Right lung (tissue), 2 donors: ENCODE measurements at regions not wholly inside any gene's neighbourhood (a gene's known extent, or its start where the extent isn't known, plus 50 kb on each side); places are given as distances from the start of the nearest gene placed in this dataset.
"Not testable (repeated sequence)": the region's sequence is repeated elsewhere in the genome, so short reads cannot be mapped to it uniquely, and the experiment has no call there.

Source experiments
- DNase-seq, 2 donors: peaks; one replicate each; pipeline ENCODE4 v3.0.0-alpha.2; 2013

GRCh38 chr2:216775043-216775453, 79.7 kb upstream of the IGFBP5 start:
- DNase-seq, result no peak

DNA sequence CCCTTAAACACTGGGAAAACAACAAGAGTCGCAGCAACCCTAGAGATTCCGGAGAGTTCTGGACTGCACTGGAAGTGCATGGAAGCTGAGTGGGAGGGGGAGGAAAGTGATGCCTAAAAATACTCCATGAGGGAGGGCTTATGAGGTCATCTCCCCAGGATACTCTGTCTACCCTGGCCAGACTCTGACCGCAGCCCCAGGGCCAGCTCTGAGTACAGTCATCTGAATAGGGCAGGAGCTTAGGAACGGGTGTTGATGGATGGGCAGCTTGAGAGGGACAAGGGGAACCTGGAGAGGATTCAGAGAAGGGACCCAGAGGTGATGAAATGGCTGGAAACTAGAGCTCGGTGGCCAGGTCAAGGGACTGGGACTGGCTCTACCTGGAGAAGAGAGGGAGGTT, 79.3 kb upstream of the IGFBP5 start:
- no peak for DNase-seq

DNA sequence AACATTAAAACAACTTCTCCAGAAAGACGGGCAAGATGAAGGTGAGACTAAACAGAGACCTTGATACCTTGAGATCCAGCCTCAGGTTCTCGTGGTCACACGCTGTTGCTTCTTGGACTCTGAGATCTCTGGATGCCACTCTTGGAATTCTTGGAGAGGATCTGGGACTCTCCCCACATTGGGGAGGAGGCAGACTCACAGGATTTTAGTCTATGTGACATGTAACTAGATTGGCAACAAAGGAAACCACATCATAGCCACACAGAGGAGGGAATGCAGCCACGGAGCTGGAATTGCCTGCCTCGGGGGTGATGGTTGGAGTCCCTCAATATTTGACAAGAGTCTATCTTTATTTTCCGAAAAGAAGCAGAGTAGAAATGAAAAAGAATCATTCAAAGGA, 78.8 kb upstream of the IGFBP5 start:
- DNase-seq, result no peak

GRCh38 chr2:216773072-216773471, 77.7 kb upstream of the IGFBP5 start:
- no peak for DNase-seq

DNA sequence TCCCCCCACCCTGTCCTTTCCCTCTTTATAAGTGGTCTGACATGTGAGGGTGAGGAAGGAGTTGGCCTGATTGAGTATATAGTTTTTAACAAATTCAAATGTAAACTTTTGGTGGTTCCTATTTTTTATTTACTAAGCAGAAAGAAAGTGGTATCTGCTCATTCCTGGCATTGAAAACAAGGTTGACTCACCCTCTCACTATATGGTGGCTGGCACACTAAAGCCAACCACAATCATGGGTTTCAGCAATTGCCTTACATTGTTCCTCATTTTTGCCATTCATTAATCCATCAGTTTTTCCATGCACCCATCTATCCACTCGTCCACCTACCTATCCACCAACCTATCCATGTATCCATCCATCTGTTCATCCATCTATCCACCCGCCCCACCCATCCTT, 75.4 kb upstream of the IGFBP5 start:
- DNase-seq, result no peak

DNA sequence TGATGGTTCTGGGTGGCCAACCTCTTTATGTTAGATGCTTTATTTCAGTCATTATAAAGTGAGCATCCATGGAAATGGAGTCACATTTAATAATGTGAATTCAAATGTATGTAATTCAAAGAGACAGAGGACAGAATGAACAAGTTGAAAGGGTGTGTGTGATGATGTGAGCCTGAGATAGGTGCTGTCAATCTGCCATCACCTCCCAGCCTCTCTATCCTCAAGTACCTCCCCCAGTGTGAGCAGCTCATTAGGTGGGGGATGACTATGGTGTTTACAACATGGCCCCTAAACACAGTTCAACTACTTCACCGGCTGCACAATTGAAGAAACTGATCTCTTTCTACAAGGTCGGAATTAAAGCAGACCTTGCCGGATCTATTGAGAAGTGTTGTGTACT, 74.7 kb upstream of the IGFBP5 start:
- DNase-seq, result no peak

GRCh38 chr2:216769626-216770025, 74.3 kb upstream of the IGFBP5 start:
- no peak for DNase-seq

DNA sequence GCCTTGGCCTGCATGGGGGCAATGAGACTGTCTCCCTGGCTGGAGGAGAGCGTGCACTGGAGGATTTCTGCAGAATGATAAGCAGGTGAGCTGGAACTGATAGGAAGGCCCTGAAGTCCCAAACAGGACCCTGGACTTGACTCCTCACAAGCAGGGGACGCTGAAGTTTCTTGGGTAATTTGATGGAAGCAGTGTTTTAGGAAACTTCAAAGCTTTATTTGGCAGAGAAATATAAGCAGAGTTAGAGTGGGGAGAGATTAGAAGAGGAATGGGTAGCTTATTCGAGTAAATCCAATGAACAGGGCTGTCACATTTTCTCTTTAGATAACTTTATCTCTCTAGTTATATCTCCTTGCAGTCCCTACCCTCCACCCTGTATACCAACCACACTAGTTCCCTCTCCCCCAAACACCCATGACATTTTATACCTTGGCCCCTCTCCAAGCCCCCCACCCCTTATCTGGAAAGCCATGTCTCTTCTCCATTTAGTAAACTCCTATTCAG, 73.6 kb upstream of the IGFBP5 start:
- DNase-seq, result no peak

GRCh38 chr2:216765761-216766262, 70.5 kb upstream of the IGFBP5 start:
- peak in 1 of 2 donors; percentile 19 for DNase-seq

GRCh38 chr2:216763396-216763795, 68.0 kb upstream of the IGFBP5 start:
- no peak for DNase-seq

- DNase-seq, result no peak
These were observed 66.5 kb upstream of the IGFBP5 start for GRCh38 chr2:216761809-216762208.

DNA sequence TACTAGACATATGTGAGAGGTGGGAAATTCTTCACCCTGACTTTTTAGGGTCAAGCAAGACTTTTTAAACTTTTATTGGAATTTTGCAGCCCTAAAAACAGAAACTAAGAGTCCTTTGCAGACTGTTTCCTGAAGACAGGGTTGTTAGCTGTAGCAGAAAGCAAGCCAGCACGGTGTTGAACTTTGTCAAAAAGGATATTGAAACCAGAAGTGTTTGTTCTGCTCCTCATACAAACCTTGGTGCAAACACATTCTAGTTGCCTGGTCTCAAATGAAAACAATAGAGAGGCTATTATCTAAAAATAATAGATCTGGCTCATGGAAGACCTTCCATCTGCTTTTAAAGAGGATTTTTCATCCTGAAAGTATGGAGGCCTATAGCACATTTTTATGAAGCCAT, 65.8 kb upstream of the IGFBP5 start:
- no peak for DNase-seq

DNA sequence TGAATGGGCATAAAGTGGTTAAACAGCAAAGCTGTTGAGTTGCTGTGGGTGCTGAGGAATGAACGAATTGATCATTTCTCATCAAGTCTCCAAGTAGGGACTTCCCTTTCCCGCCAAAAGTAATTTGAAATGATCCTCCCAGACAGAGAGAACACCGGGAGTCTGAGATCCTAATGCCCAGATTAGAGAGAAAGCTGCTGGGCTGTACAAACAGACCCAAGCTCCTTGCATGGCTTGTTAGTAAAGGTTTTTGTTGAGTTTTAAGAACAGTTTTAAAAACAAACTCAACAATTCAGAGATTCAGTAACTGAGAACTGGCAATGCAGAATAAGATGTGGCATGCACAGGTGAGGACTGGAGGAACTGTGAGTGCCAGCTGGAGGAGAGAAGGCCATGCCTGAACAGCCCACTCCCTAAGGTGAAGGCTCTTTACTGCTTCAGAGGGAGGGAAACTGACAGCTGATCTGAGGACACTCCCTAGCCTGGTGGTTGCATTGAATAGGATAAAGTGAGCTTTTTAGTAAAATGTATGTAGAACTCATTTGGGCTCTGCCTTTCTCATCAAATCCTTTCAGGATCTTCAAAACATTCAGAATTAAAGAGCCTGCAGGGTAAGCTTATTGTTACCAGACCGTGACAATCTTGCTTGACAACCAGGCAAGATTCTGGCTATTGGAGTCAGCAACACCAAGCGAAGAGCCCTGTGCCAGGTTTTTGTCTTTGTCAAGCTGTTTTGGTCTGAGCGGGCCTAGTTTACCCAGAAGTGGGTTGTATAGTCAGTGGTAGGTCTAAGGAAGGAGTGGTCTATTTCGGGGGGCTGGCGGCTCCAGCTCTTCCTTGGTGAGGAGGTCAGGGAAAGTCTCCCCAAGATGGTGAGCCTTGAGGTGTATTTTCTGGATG, 63.2 kb upstream of the IGFBP5 start:
- no peak for DNase-seq

DNA sequence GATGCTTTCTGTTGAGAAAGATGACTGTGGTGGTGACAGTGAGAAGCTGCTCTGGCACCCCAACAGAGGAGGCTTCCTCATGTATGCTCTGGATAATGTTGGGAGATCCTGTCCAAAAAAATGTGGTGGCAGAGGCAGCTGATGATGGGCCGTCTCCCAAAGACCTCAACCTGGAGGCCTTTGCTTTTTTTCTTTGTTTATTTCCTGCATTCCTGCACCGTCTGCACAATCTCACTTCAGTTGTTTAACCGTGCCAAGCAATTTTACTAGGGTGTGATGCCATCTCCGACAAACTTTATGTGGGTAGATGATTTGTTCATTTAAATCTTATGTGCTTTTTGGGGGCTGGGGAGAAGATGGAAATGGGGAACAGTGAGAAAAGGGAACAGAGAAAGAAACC, 62.2 kb upstream of the IGFBP5 start:
- DNase-seq, result no peak

DNA sequence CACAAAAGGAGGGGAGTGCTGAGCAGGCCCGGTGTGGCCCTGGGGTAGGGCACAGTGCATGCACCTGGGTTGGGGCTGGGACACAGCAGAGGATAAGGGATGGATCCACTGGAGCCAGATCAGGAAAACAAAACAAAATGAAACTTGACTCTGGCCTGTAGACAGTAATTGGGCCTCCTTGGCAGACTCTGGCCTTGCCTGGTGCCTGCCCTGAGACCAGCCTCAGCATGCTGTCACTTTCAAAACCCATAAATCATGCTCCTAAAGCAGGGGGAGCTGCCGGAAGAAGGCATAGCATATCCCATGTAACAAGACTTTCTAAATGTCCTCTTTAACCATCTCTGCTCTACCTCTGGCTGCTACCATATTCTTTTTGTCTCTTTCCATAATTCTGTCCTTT, 61.1 kb upstream of the IGFBP5 start:
- DNase-seq, result no peak

DNA sequence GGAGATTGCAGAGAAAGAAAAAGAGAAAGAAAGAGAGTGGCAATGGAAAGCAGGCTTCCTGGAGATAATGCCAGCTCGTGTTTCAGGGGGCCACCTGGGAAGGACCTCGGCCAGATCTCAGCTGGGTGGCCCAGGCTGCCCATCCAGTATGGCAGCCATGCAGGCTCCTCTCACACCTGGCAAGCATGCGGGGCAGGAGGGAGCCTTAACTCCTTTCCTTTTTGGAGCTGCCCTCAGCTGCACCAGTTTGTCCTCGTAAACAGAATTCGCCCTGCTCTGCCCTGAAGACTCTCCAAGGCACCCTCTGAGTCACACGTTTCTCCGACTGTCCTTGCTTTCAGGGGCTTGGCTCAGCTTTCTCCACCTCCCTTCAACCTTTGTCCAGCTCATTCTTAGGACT, 59.5 kb upstream of the IGFBP5 start:
- DNase-seq, result no peak

GRCh38 chr2:216754336-216754735, 59.0 kb upstream of the IGFBP5 start:
- no peak for DNase-seq

GRCh38 chr2:216752855-216753505, 57.6 kb upstream of the IGFBP5 start:
- DNase-seq, result no peak

DNA sequence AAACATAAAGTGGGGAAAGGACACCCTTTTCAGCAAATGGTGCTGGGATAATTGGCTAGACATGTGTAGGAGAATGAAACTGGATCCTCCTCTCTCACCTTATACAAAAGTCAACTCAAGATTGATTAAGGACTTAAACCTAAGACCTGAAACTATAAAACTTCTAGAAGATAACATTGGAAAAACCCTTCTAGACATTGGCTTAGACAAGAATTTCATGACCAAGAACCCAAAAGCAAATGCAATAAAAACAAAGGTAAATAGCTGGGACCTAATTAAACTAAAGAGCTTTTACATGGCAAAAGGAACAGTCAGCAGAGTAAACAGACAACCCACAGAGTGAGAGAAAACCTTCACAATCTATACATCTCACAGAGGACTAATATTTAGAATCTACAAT, 55.4 kb upstream of the IGFBP5 start:
- DNase-seq, result not testable (repeated sequence)

- not testable (repeated sequence) for DNase-seq
These were observed 50.9 kb upstream of the IGFBP5 start for GRCh38 chr2:216746268-216746667.

GRCh38 chr2:216745453-216745852, 50.1 kb upstream of the IGFBP5 start:
- DNase-seq, result no peak
